Large intestine (tissue), 3 donors: ENCODE measurements at regions not wholly inside any gene's neighbourhood (a gene's known extent, or its start where the extent isn't known, plus 50 kb on each side); places are given as distances from the start of the nearest gene placed in this dataset.

ENCODE experiments used
- DNase-seq, 2 donors: peaks; one replicate each; pipeline versions ENCODE4 v3.0.0 to v3.0.0-alpha.2; 2013
- H3K27ac ChIP-seq: one replicate; pipeline ENCODE4 v1.5.1; 2013; ENCODE audit warnings: low read length
- H3K27me3 ChIP-seq: 2 replicates; pipeline ENCODE4 v1.6.1; 2013; ENCODE audit warnings: low read length; ENCODE audit not compliant: control insufficient read depth, insufficient read depth
- H3K36me3 ChIP-seq: 2 replicates; pipeline ENCODE4 v1.6.1; 2013; ENCODE audit warnings: low read length; ENCODE audit not compliant: control insufficient read depth, insufficient read depth
- H3K4me1 ChIP-seq: one replicate; pipeline ENCODE4 v1.6.1; 2013; ENCODE audit warnings: low read length; ENCODE audit not compliant: control insufficient read depth, insufficient read depth
- H3K4me3 ChIP-seq: one replicate; pipeline ENCODE4 v1.5.1; 2013; ENCODE audit warnings: low read length
- H3K9me3 ChIP-seq: one replicate; pipeline ENCODE4 v1.6.1; 2013; ENCODE audit warnings: mild to moderate bottlenecking, low read depth, low read length, moderate library complexity; ENCODE audit not compliant: control insufficient read depth
- WGBS: methylation state at CpG from one replicate; pipeline ENCODE4 v1.1.5; 2013; ENCODE audit warnings: low lambda C conversion rate; ENCODE audit not compliant: insufficient coverage; 5-methylcytosine and 5-hydroxymethylcytosine counted together

GRCh38 chr12:59164991-59165718, 244.9 kb upstream of the LRIG3 start:
- Histone ChIP-seq H3K36me3 (no peaks in the 10 kb centered on the region), H3K4me1 (peaks cover 10% of the 10 kb centered on the region), H3K27me3 (no peaks in the 10 kb centered on the region), H3K9me3 (no peaks in the 10 kb centered on the region), H3K27ac (no peak overlapping the region), H3K4me3 (no peak overlapping the region)
- 50% methylated on average over 1 of the region's 4 CpGs for WGBS
- peak in 1 of 2 donors; percentile 14 for DNase-seq

GRCh38 chr12:59164226-59164625, 243.9 kb upstream of the LRIG3 start:
- no peak overlapping the region for H3K4me3 ChIP-seq
- H3K9me3 ChIP-seq = no peaks in the 10 kb centered on the region
- no peaks in the 10 kb centered on the region for H3K27me3 ChIP-seq
- DNase-seq = no peak
- no peaks in the 10 kb centered on the region for H3K36me3 ChIP-seq
- peaks cover 10% of the 10 kb centered on the region for H3K4me1 ChIP-seq
- no peak overlapping the region for H3K27ac ChIP-seq

- 100% methylated on average over 3 of the region's 4 CpGs for WGBS
- H3K36me3 ChIP-seq = no peaks in the 10 kb centered on the region
- no peak for DNase-seq
- no peak overlapping the region for H3K27ac ChIP-seq
- H3K4me3 ChIP-seq = no peak overlapping the region
- no peaks in the 10 kb centered on the region for H3K27me3 ChIP-seq
- no peaks in the 10 kb centered on the region for H3K4me1 ChIP-seq
- no peaks in the 10 kb centered on the region for H3K9me3 ChIP-seq
These were observed 238.4 kb upstream of the LRIG3 start for GRCh38 chr12:59158681-59159080.

GRCh38 chr12:59158066-59158465, 237.8 kb upstream of the LRIG3 start:
- DNase-seq = no peak
- H3K36me3 ChIP-seq = no peaks in the 10 kb centered on the region
- H3K4me3 ChIP-seq = no peak overlapping the region
- no peaks in the 10 kb centered on the region for H3K9me3 ChIP-seq
- H3K4me1 ChIP-seq = no peaks in the 10 kb centered on the region
- no peaks in the 10 kb centered on the region for H3K27me3 ChIP-seq
- no peak overlapping the region for H3K27ac ChIP-seq
- WGBS = 88% methylated on average over 1 of the region's 3 CpGs

GRCh38 chr12:59155448-59155847, 235.1 kb upstream of the LRIG3 start:
- no peaks in the 10 kb centered on the region for H3K9me3 ChIP-seq
- no peak for DNase-seq
- H3K27me3 ChIP-seq = no peaks in the 10 kb centered on the region
- no peak overlapping the region for H3K4me3 ChIP-seq
- no peaks in the 10 kb centered on the region for H3K36me3 ChIP-seq
- H3K27ac ChIP-seq = no peak overlapping the region
- H3K4me1 ChIP-seq = no peaks in the 10 kb centered on the region

- Histone ChIP-seq H3K4me3 (no peak overlapping the region), H3K9me3 (no peaks in the 10 kb centered on the region), H3K4me1 (no peaks in the 10 kb centered on the region), H3K36me3 (no peaks in the 10 kb centered on the region), H3K27ac (no peak overlapping the region), H3K27me3 (no peaks in the 10 kb centered on the region)
- DNase-seq = no peak
These were observed 230.9 kb upstream of the LRIG3 start for GRCh38 chr12:59151243-59151642.

- no peaks in the 10 kb centered on the region for H3K36me3 ChIP-seq
- WGBS = 43% methylated on average over 2 of the region's 2 CpGs
- DNase-seq = peak; percentile 69 to 72
- H3K27ac ChIP-seq = no peak overlapping the region
- no peaks in the 10 kb centered on the region for H3K4me1 ChIP-seq
- H3K4me3 ChIP-seq = no peak overlapping the region
- no peaks in the 10 kb centered on the region for H3K9me3 ChIP-seq
- H3K27me3 ChIP-seq = no peaks in the 10 kb centered on the region
These were observed 229.8 kb upstream of the LRIG3 start for GRCh38 chr12:59149995-59150642.

GRCh38 chr12:59147791-59148190, 227.5 kb upstream of the LRIG3 start:
- H3K27ac ChIP-seq = no peak overlapping the region
- WGBS = no CpG with 5 or more reads among the region's 1 CpG
- H3K9me3 ChIP-seq = no peaks in the 10 kb centered on the region
- H3K27me3 ChIP-seq = no peaks in the 10 kb centered on the region
- H3K4me1 ChIP-seq = no peaks in the 10 kb centered on the region
- no peaks in the 10 kb centered on the region for H3K36me3 ChIP-seq
- DNase-seq = no peak
- H3K4me3 ChIP-seq = no peak overlapping the region

- Histone ChIP-seq H3K36me3 (no peaks in the 10 kb centered on the region), H3K9me3 (no peaks in the 10 kb centered on the region), H3K4me3 (no peak overlapping the region), H3K27me3 (no peaks in the 10 kb centered on the region), H3K27ac (no peak overlapping the region), H3K4me1 (no peaks in the 10 kb centered on the region)
- peak; percentile 5 for DNase-seq
- WGBS = 93% methylated on average over 2 of the region's 4 CpGs
These were observed 222.0 kb upstream of the LRIG3 start for GRCh38 chr12:59142183-59142790.

GRCh38 chr12:59134750-59135149, 214.4 kb upstream of the LRIG3 start:
- H3K36me3 ChIP-seq = no peaks in the 10 kb centered on the region
- peaks cover 3% of the 10 kb centered on the region for H3K9me3 ChIP-seq
- peak in 1 of 2 donors; percentile 37 for DNase-seq
- no peaks in the 10 kb centered on the region for H3K4me1 ChIP-seq
- no peaks in the 10 kb centered on the region for H3K27me3 ChIP-seq
- H3K4me3 ChIP-seq = no peak overlapping the region
- H3K27ac ChIP-seq = no peak overlapping the region
- no CpG with 5 or more reads among the region's 2 CpGs for WGBS

GRCh38 chr12:59131462-59131861, 211.2 kb upstream of the LRIG3 start:
- WGBS = 58% methylated on average over 2 of the region's 3 CpGs
- H3K36me3 ChIP-seq = no peaks in the 10 kb centered on the region
- no peaks in the 10 kb centered on the region for H3K4me1 ChIP-seq
- peaks cover 3% of the 10 kb centered on the region for H3K9me3 ChIP-seq
- H3K27ac ChIP-seq = no peak overlapping the region
- H3K27me3 ChIP-seq = no peaks in the 10 kb centered on the region
- H3K4me3 ChIP-seq = no peak overlapping the region
- DNase-seq = no peak
